Trophoblast cell (in vitro differentiated cells and primary cell): ENCODE measurements at regions not wholly inside any gene's neighbourhood (a gene's known extent, or its start where the extent isn't known, plus 50 kb on each side); places are given as distances from the start of the nearest gene placed in this dataset.

Experiments
- DNase-seq, 2 donors: peaks; one replicate each; pipeline ENCODE4 v3.0.0-alpha.2; 2016
- H2AFZ ChIP-seq: 2 replicates; pipeline ENCODE4 v1.6.1; 2013; ENCODE audit warnings: low read length, moderate library complexity, mild to moderate bottlenecking; ENCODE audit not compliant: insufficient read depth, poor library complexity
- H2AK5ac ChIP-seq: 2 replicates; pipeline ENCODE4 v1.6.1; 2013; ENCODE audit warnings: mild to moderate bottlenecking, low read length
- H2BK120ac ChIP-seq: 2 replicates; pipeline ENCODE4 v1.6.1; 2013; ENCODE audit warnings: low read length, mild to moderate bottlenecking, moderate library complexity; ENCODE audit not compliant: insufficient read depth, poor library complexity
- H2BK12ac ChIP-seq: 2 replicates; pipeline ENCODE4 v1.6.1; 2013; ENCODE audit warnings: mild to moderate bottlenecking, low read length, moderate library complexity
- H2BK5ac ChIP-seq: 2 replicates; pipeline ENCODE4 v1.6.1; 2013; ENCODE audit warnings: low read length, low read depth, moderate library complexity, mild to moderate bottlenecking; ENCODE audit not compliant: poor library complexity
- H3K14ac ChIP-seq: 2 replicates; pipeline ENCODE4 v1.6.1; 2013; ENCODE audit warnings: mild to moderate bottlenecking, low read length
- H3K18ac ChIP-seq: 2 replicates; pipeline ENCODE4 v1.6.1; 2013; ENCODE audit warnings: mild to moderate bottlenecking, low read length
- H3K23ac ChIP-seq: 2 replicates; pipeline ENCODE4 v1.6.1; 2013; ENCODE audit warnings: low read length
- H3K27ac ChIP-seq: 2 replicates; pipeline ENCODE4 v1.5.1; 2013; ENCODE audit warnings: low read depth, mild to moderate bottlenecking, inconsistent platforms, low read length, moderate library complexity
- H3K27me3 ChIP-seq: 2 replicates; pipeline ENCODE4 v1.6.1; 2013; ENCODE audit warnings: inconsistent platforms, mild to moderate bottlenecking, low read length, moderate library complexity; ENCODE audit not compliant: insufficient read depth
- H3K36me3 ChIP-seq, 2 experiments: 1 replicate in 1 of 2; 2 replicates in 1 of 2; pipeline ENCODE4 v1.6.1; 2013; ENCODE audit warnings: low read length in 2 of 2, mild to moderate bottlenecking in 2 of 2, moderate library complexity in 1 of 2; ENCODE audit not compliant: insufficient read depth in 2 of 2, control insufficient read depth in 1 of 2
- H3K4ac ChIP-seq: 2 replicates; pipeline ENCODE4 v1.6.1; 2013; ENCODE audit warnings: low read depth, mild to moderate bottlenecking, low read length, moderate library complexity
- H3K4me1 ChIP-seq, 2 experiments: 1 replicate in 1 of 2; 2 replicates in 1 of 2; pipeline ENCODE4 v1.6.1; 2013; ENCODE audit warnings: low read length in 2 of 2, mild to moderate bottlenecking in 2 of 2, moderate library complexity in 1 of 2; ENCODE audit not compliant: insufficient read depth in 2 of 2, control insufficient read depth in 1 of 2
- H3K4me2 ChIP-seq: 2 replicates; pipeline ENCODE4 v1.6.1; 2013; ENCODE audit warnings: inconsistent platforms, mild to moderate bottlenecking, low read length, moderate library complexity
- H3K4me3 ChIP-seq: 2 replicates; pipeline ENCODE4 v1.5.1; 2013; ENCODE audit warnings: mild to moderate bottlenecking, low read depth, low read length, inconsistent platforms
- H3K79me1 ChIP-seq: one replicate; pipeline ENCODE4 v1.6.1; 2013; ENCODE audit warnings: low read length
- H3K79me2 ChIP-seq: 2 replicates; pipeline ENCODE4 v1.6.1; 2013; ENCODE audit warnings: low read length, mild to moderate bottlenecking; ENCODE audit not compliant: control insufficient read depth, insufficient read depth, poor library complexity
- H3K9ac ChIP-seq: 2 replicates; pipeline ENCODE4 v1.6.1; 2013; ENCODE audit warnings: mild to moderate bottlenecking, low read length
- H3K9me3 ChIP-seq: 2 replicates; pipeline ENCODE4 v1.6.1; 2013; ENCODE audit warnings: low read depth, mild to moderate bottlenecking, control low read depth, inconsistent platforms, low read length; ENCODE audit not compliant: insufficient read depth
- H4K12ac ChIP-seq: 2 replicates; pipeline ENCODE4 v1.6.1; 2013; ENCODE audit warnings: low read depth, mild to moderate bottlenecking, low read length, moderate library complexity
- H4K8ac ChIP-seq: 2 replicates; pipeline ENCODE4 v1.6.1; 2013; ENCODE audit warnings: low read depth, mild to moderate bottlenecking, low read length, moderate library complexity
- H4K91ac ChIP-seq: one replicate; pipeline ENCODE4 v1.6.1; 2013; ENCODE audit warnings: low read depth, mild to moderate bottlenecking, low read length, moderate library complexity
- WGBS: extraction: QIAGEN DNeasy Blood & Tissue Kit; methylation state at CpG from one replicate; pipeline ENCODE4 v1.1.7; 2013; ENCODE audit warnings: missing lambda C conversion rate; ENCODE audit not compliant: insufficient read length, insufficient coverage; ENCODE audit errors: extremely low coverage; 5-methylcytosine and 5-hydroxymethylcytosine counted together

DNA sequence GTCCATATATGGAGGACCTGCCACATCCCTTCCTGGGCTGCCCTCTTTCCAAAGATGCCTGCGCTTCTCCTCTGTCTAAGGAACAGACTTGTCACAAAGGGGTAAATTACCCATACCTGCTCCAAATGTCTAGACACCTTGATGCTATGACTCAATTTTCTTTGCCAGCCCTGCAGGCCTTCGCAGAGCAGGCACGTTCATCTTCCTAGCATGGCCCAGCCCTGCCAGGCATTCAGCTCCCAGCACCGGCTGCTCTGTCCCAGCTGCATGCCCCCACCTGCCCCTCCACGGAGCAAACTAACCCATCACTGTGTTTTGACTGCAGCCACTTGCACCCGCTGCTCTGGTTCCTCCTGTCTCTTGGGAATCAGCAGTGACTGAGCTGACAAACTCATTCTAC lies 526.1 kb downstream of the MIAT start:
- Histone ChIP-seq H2BK12ac (no peak overlapping the region), H3K79me1 (no peaks in the 10 kb centered on the region), H3K18ac (no peak overlapping the region), H3K4me1 (no peaks in the 10 kb centered on the region), H2AFZ (no peak overlapping the region), H3K27ac (no peak overlapping the region), H3K27me3 (no peaks in the 10 kb centered on the region), H3K9ac (no peak overlapping the region), H2BK5ac (no peak overlapping the region), H3K36me3 (no peaks in the 10 kb centered on the region), H4K12ac (no peak overlapping the region), H4K91ac (no peak overlapping the region), H3K23ac (no peak overlapping the region), H2AK5ac (no peak overlapping the region), H4K8ac (no peak overlapping the region), H2BK120ac (no peak overlapping the region), H3K4ac (no peak overlapping the region), H3K79me2 (no peaks in the 10 kb centered on the region), H3K9me3 (peaks cover under 1% of the 10 kb centered on the region), H3K14ac (no peak overlapping the region), H3K4me3 (no peak overlapping the region), H3K4me2 (no peak overlapping the region)
- WGBS, result no CpG with 5 or more reads among the region's 6 CpGs
- no peak for DNase-seq

- no peak for DNase-seq
- H2BK120ac ChIP-seq, result no peak overlapping the region
Observed at GRCh38 chr22:27185099-27185709, 527.8 kb downstream of the MIAT start.

DNA sequence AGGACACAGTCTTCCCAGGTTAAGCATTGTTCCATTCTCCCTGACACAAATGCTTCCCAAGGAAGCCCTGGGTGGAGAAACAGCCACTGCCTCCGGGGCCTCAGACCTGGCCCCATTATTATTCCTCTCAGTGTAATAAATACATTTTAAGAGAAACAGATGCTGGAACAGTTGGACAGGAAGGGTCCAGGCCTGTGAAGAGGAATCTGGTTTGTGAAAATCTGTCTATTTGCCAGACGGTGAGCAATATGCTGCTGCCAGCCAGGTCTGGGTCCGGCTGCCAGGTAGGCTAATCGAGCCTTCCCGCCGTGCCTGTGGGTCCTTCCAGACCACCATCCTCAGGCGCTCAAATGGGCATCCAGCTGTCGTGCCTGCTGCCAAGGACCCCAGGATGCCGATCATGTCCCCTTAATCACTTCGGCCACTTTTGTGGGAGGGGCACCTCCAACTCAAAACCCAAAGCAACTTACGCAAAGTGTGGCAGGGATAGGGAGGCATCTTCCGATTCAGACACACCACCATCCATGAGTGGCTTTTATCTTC lies 528.4 kb downstream of the MIAT start:
- Histone ChIP-seq H2AFZ (no peak overlapping the region), H3K18ac (no peak overlapping the region), H3K79me1 (no peaks in the 10 kb centered on the region), H2BK5ac (no peak overlapping the region), H3K27ac (no peak overlapping the region), H2AK5ac (no peak overlapping the region), H3K9me3 (peaks cover 3% of the 10 kb centered on the region), H3K23ac (no peak overlapping the region), H4K91ac (no peak overlapping the region), H2BK12ac (no peak overlapping the region), H3K4me1 (no peaks in the 10 kb centered on the region), H2BK120ac (no peak overlapping the region), H3K4me2 (no peak overlapping the region), H3K9ac (no peak overlapping the region), H3K4ac (no peak overlapping the region), H3K4me3 (no peak overlapping the region), H3K79me2 (no peaks in the 10 kb centered on the region), H3K27me3 (no peaks in the 10 kb centered on the region), H3K36me3 (no peaks in the 10 kb centered on the region), H4K12ac (no peak overlapping the region), H3K14ac (no peak overlapping the region), H4K8ac (no peak overlapping the region)
- no peak for DNase-seq
- WGBS, result no CpG with 5 or more reads among the region's 12 CpGs

More at GRCh38 chr22:27185099-27185709, 527.8 kb downstream of the MIAT start:
- H2BK5ac ChIP-seq, result no peak overlapping the region
- no peaks in the 10 kb centered on the region for H3K4me1 ChIP-seq
- no peaks in the 10 kb centered on the region for H3K79me1 ChIP-seq
- H3K4me3 ChIP-seq, result no peak overlapping the region
- H2AK5ac ChIP-seq, result no peak overlapping the region
- peaks cover 3% of the 10 kb centered on the region for H3K9me3 ChIP-seq
- no peak overlapping the region for H2BK12ac ChIP-seq
- H4K12ac ChIP-seq, result no peak overlapping the region
- H3K27me3 ChIP-seq, result no peaks in the 10 kb centered on the region
- H4K8ac ChIP-seq, result no peak overlapping the region
- H3K79me2 ChIP-seq, result no peaks in the 10 kb centered on the region
- no peak overlapping the region for H3K9ac ChIP-seq
- H3K27ac ChIP-seq, result no peak overlapping the region
- H3K4ac ChIP-seq, result no peak overlapping the region
- no peak overlapping the region for H3K4me2 ChIP-seq
- H2AFZ ChIP-seq, result no peak overlapping the region
- H3K23ac ChIP-seq, result no peak overlapping the region
- no peak overlapping the region for H3K18ac ChIP-seq
- no peaks in the 10 kb centered on the region for H3K36me3 ChIP-seq
- no peak overlapping the region for H3K14ac ChIP-seq
- H4K91ac ChIP-seq, result no peak overlapping the region
- WGBS, result no CpG with 5 or more reads among the region's 3 CpGs

DNA sequence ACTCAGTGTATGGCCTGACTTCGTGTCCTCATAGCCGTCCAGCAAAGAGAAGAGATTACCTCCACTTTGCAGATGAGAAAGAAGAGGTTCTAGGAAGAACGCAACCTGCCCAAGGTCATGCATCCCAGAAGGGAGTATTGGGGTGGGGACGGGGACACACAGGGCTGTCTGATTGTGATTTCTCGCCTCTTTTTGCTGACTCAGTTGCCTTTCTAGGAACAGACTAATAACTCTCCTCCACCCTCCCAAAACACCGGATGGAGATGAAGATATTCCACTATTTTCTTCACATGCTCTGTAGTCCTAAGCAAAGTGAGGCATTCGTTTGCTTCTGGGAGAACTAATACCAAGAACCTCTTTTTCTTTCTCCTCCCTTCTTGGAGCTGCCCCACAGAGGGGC lies 529.3 kb downstream of the MIAT start:
- Histone ChIP-seq H4K91ac (no peak overlapping the region), H2BK120ac (no peak overlapping the region), H3K23ac (no peak overlapping the region), H4K12ac (no peak overlapping the region), H3K4ac (no peak overlapping the region), H2BK5ac (no peak overlapping the region), H2AK5ac (no peak overlapping the region), H3K27ac (no peak overlapping the region), H3K79me2 (no peaks in the 10 kb centered on the region), H3K4me3 (no peak overlapping the region), H3K9ac (no peak overlapping the region), H4K8ac (no peak overlapping the region), H3K4me1 (no peaks in the 10 kb centered on the region), H3K4me2 (no peak overlapping the region), H3K27me3 (no peaks in the 10 kb centered on the region), H3K9me3 (peaks cover 3% of the 10 kb centered on the region), H2BK12ac (no peak overlapping the region), H3K79me1 (no peaks in the 10 kb centered on the region), H3K14ac (no peak overlapping the region), H2AFZ (no peak overlapping the region), H3K18ac (no peak overlapping the region), H3K36me3 (no peaks in the 10 kb centered on the region)
- WGBS, result no CpG with 5 or more reads among the region's 7 CpGs
- DNase-seq, result no peak
